Upper lobe of right lung (tissue), 1 donor: ENCODE measurements at regions not wholly inside any gene's neighbourhood (a gene's known extent, or its start where the extent isn't known, plus 50 kb on each side); places are given as distances from the start of the nearest gene placed in this dataset.

Experiments
- ATAC-seq: fragments of 200-7000 bp; cut with Tn5 transposase; one replicate; pipeline ENCODE4 v1.9.1; 2020; ENCODE audit warnings: mild to moderate bottlenecking, moderate library complexity
- DNase-seq: peaks from one replicate; pipeline ENCODE4 v3.0.0-alpha.2; 2020
- H3K27ac ChIP-seq: fragments of 200-600 bp; one replicate; pipeline ENCODE4 v1.8.0; 2022
- H3K27me3 ChIP-seq: fragments of 200-600 bp; one replicate; pipeline ENCODE4 v1.8.0; 2022; ENCODE audit warnings: mild to moderate bottlenecking
- H3K36me3 ChIP-seq: fragments of 200-600 bp; one replicate; pipeline ENCODE4 v1.8.0; 2022
- H3K4me1 ChIP-seq: fragments of 200-600 bp; one replicate; pipeline ENCODE4 v1.8.0; 2022
- H3K4me3 ChIP-seq: fragments of 200-600 bp; one replicate; pipeline ENCODE4 v1.8.0; 2022; ENCODE audit warnings: mild to moderate bottlenecking
- H3K9me3 ChIP-seq: fragments of 200-600 bp; one replicate; pipeline ENCODE4 v1.8.0; 2022
- CTCF ChIP-seq: fragments of 200-600 bp; IDR thresholded peaks from one replicate; pipeline ENCODE4 v1.8.0; 2022; ENCODE audit warnings: antibody characterized with exemption
- intact Hi-C: fragments of 100-400 bp; cut with DNase I; formaldehyde crosslinking; loops from one replicate; pipeline ENCODE4 v1.11.0; 2022
- donor health status: DM: no; HTN: yes; CAD: no; lungs with severe emphysema.

- DNase-seq: no peak
- intact Hi-C loops: no loop called here
- Histone ChIP-seq H3K9me3 (no peaks in the 10 kb centered on the region), H3K27ac (no peak overlapping the region), H3K4me3 (no peak overlapping the region), H3K4me1 (peaks cover 17% of the 10 kb centered on the region), H3K27me3 (no peaks in the 10 kb centered on the region), H3K36me3 (no peaks in the 10 kb centered on the region)
- no peak for TF ChIP-seq CTCF
- ATAC-seq: no peak
These were observed 50.8 kb upstream of the OSMR start for GRCh38 chr5:38794986-38795385.

- Histone ChIP-seq H3K27ac (peak overlapping the region; percentile 70), H3K27me3 (no peaks in the 10 kb centered on the region), H3K9me3 (no peaks in the 10 kb centered on the region), H3K36me3 (no peaks in the 10 kb centered on the region), H3K4me3 (no peak overlapping the region), H3K4me1 (peaks cover 24% of the 10 kb centered on the region)
- ATAC-seq (peak; percentile 31), DNase-seq (no peak)
- intact Hi-C loops: no loop called here
- no peak for TF ChIP-seq CTCF
These were observed 49.6 kb upstream of the OSMR start for GRCh38 chr5:38795986-38796741.
